Activated naive CD8-positive, alpha-beta T cell treated with anti-CD3 and anti-CD28 coated beads, Interleukin-2, amount 10 ng/mL, durations not matched to agents 7 days and 5 days (primary cell): ENCODE measurements at regions not wholly inside any gene's neighbourhood (a gene's known extent, or its start where the extent isn't known, plus 50 kb on each side); places are given as distances from the start of the nearest gene placed in this dataset.

ENCODE experiments used
- ATAC-seq: fragments of 150-1000 bp; cut with Tn5 transposase; one replicate; pipeline ENCODE4 v1.10.0; 2021; ENCODE audit warnings: low read depth, moderate library complexity
- POLR2A ChIA-PET: fragments of 350-600 bp; sonication (Branson Sonifier 250); formaldehyde crosslinking; loops from one replicate; lab custom pipeline; 2021; ENCODE audit warnings: antibody characterized with exemption; lab: Charles Lee
- DNase-seq: peaks from one replicate; pipeline ENCODE4 v3.0.0; 2021
- H3K27ac Mint-ChIP-seq: one replicate; pipeline ENCODE4 v1.8.0; 2022; ENCODE audit warnings: mild to moderate bottlenecking, mixed read lengths
- H3K27me3 Mint-ChIP-seq: one replicate; pipeline ENCODE4 v1.8.0; 2022; ENCODE audit warnings: mild to moderate bottlenecking, moderate library complexity, mixed read lengths
- H3K36me3 Mint-ChIP-seq: one replicate; pipeline ENCODE4 v1.8.0; 2021; ENCODE audit warnings: mild to moderate bottlenecking, mixed read lengths
- H3K4me1 Mint-ChIP-seq: one replicate; pipeline ENCODE4 v1.8.0; 2021; ENCODE audit warnings: mixed read lengths
- H3K4me3 Mint-ChIP-seq: one replicate; pipeline ENCODE4 v1.8.0; 2022; ENCODE audit warnings: mild to moderate bottlenecking, moderate library complexity, mixed read lengths
- H3K9me3 Mint-ChIP-seq: one replicate; pipeline ENCODE4 v1.8.0; 2021; ENCODE audit warnings: mixed read lengths

DNA sequence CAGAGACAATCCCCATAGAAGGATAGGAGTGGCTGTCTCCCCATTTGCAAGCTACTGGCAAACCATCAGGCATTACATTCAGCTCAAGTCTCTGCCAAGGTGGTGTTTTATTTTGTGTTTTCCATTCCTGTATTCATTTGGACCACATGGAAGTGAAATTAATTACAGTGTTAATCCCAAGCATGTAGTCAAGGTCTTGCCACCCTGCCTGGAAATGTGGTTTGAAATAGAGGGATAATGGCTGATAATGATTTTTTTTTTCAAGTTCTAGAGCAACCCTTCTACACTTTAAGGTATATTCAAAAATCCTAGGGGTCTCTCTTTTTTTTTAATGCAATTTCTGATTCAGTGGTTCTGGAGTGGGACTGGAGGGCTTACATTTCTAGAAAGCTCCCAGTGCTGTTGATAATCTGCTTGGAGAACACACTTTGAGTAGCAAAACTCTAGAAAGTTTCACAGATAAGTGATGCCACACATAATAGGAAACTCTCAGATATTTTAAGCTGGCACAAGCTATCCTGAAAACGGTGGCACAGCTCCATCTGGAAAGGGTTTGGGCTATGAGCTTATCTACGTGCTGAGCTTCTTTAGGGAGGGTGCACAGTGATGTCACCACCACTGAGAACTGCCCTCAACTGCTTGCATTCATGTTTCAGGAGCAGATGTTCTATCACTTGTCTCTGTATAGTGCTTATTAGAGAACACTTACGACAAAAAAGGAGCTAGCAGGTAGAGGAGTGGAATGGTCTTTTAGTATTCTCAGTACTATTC is 140.1 kb upstream of the IL12A start:
- H3K27ac Mint-ChIP-seq = no peak overlapping the region
- H3K27me3 Mint-ChIP-seq = peaks cover 14% of the 10 kb centered on the region
- no peaks in the 10 kb centered on the region for H3K4me1 Mint-ChIP-seq
- no peaks in the 10 kb centered on the region for H3K9me3 Mint-ChIP-seq
- H3K4me3 Mint-ChIP-seq = no peak overlapping the region
- no peak for DNase-seq
- ATAC-seq = no peak
- POLR2A ChIA-PET = no interaction called here
- no peaks in the 10 kb centered on the region for H3K36me3 Mint-ChIP-seq

DNA sequence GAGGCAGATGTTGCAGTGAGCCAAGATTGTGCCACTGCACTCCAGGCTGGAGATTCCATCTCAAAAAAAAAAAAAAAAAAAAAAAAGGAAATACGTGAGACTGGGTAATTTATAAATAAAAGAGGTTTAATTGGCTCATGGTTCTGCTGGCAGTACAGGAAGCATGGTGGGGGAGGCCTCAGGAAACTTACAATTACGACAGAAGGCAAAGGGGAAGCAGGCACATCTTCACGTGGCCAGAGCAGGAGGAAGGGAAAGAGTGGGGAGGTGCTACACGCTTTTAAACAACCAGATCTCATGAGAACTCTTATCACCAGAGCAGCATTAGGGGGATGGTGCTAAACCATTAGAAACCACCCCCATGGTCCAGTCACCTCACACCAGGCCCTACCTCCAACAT is 138.2 kb upstream of the IL12A start:
- ATAC-seq = no peak
- POLR2A ChIA-PET = no interaction called here
- no peaks in the 10 kb centered on the region for H3K9me3 Mint-ChIP-seq
- H3K4me3 Mint-ChIP-seq = no peak overlapping the region
- no peaks in the 10 kb centered on the region for H3K4me1 Mint-ChIP-seq
- peaks cover 11% of the 10 kb centered on the region for H3K27me3 Mint-ChIP-seq
- no peak for DNase-seq
- H3K27ac Mint-ChIP-seq = no peak overlapping the region
- no peaks in the 10 kb centered on the region for H3K36me3 Mint-ChIP-seq

DNA sequence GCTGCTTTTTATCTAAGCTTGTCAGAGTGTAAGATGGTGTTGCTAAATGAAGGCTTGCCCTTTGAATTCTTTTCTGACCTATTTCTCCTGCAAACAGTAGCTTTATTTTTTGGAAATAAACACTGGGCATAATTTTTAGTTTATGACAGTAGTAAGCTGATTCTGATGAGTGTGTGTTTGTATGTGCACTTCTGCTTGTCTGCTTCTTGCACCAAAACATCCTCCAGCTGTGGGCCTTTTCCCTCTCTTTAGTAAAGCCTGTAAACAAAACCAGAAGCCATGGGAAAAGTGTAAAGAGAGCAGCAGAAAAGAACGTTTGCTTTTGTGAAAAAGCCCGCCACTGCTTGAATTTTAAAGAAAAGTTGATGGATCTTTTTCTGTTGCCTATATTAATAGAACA is 136.4 kb upstream of the IL12A start:
- no peak for DNase-seq
- POLR2A ChIA-PET = no interaction called here
- Mint-ChIP-seq H3K27ac (no peak overlapping the region), H3K36me3 (no peaks in the 10 kb centered on the region), H3K4me3 (no peak overlapping the region), H3K9me3 (no peaks in the 10 kb centered on the region), H3K27me3 (peaks cover 26% of the 10 kb centered on the region), H3K4me1 (peaks cover 4% of the 10 kb centered on the region)
- ATAC-seq = no peak

DNA sequence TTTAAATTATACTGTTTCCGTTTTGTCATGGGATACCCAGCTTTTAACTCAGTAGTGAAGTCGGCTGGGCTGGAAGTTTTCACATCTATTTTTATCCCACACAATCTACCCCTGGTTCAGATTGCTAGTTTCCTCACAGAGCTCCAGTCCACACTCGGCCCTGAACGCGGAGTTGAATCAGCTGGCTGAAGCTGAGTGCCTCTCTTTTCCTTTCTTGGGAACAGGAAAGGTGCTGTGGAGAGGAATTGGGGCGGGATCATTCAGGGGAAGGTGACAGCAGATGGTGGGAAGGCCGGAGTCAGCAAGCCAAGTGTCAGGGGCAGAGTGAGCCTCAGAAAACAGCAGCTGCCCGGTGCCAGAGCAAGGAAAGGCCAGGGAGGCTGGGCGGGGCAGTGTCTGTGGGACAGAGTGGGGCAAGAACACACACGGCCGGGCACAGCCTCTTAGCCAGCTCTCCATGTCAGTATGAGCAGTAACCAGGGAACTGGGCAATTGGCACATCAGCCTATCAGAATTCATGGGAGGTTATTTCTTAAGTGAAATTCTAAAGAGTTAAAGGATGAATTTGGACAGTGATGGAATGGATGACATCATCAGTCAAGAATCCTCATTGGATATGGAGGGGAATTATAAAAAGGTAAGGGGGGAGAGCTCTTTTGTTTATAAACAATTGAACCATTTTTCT is 135.7 kb upstream of the IL12A start:
- no peaks in the 10 kb centered on the region for H3K9me3 Mint-ChIP-seq
- H3K27ac Mint-ChIP-seq = no peak overlapping the region
- ATAC-seq (no peak), DNase-seq (no peak)
- peaks cover 25% of the 10 kb centered on the region for H3K27me3 Mint-ChIP-seq
- no peak overlapping the region for H3K4me3 Mint-ChIP-seq
- POLR2A ChIA-PET = no interaction called here
- peaks cover 5% of the 10 kb centered on the region for H3K4me1 Mint-ChIP-seq
- no peaks in the 10 kb centered on the region for H3K36me3 Mint-ChIP-seq

DNA sequence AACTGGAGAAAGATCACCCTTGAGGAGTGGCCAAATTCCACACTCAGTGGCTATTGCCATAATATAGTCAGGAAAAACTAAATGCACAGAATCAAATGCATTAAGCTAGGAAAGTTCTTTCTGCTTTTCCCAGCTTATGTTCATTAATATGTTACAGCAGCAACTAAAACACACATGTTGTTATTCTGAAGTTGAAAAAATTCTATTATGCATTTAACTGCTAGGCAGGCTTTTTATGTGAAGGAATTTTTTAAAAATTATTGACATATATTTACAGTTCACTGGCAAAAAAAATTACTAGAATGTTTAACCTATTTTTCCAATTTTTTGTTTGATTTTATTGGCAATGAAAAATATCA is 135.2 kb upstream of the IL12A start:
- no peaks in the 10 kb centered on the region for H3K36me3 Mint-ChIP-seq
- POLR2A ChIA-PET = no interaction called here
- H3K9me3 Mint-ChIP-seq = no peaks in the 10 kb centered on the region
- peaks cover 5% of the 10 kb centered on the region for H3K4me1 Mint-ChIP-seq
- peaks cover 23% of the 10 kb centered on the region for H3K27me3 Mint-ChIP-seq
- no peak overlapping the region for H3K4me3 Mint-ChIP-seq
- no peak for DNase-seq
- ATAC-seq = no peak
- H3K27ac Mint-ChIP-seq = no peak overlapping the region

DNA sequence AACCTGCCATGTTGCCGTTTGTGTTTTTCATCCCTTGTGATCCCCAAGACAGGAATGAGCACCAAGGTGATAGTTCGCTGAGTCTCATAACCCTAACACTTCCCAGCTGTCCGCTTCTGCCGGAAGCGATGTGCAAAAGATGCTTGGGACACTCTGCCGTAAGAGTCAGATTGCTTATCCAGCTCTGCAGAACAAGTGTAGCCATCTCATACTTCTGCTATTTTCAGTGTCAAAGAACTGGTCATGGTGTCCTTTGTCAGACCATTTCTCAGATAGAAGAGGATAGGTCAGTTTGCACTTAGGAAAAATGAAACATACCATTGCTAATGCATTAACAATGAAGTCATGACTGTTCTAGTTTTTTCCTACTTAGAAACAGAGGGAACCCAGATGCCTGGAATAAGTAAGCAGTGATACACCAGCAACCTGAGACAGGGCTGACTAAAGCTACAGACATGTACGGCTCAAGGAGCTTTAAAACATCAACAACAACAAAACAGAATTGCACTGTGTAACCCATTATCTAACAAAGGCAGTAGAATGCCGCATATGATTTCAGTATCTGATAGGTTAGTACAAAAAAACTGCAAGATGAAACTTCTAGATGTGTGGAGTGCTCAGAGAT is 134.0 kb upstream of the IL12A start:
- DNase-seq = no peak
- H3K27me3 Mint-ChIP-seq = peaks cover 23% of the 10 kb centered on the region

DNA sequence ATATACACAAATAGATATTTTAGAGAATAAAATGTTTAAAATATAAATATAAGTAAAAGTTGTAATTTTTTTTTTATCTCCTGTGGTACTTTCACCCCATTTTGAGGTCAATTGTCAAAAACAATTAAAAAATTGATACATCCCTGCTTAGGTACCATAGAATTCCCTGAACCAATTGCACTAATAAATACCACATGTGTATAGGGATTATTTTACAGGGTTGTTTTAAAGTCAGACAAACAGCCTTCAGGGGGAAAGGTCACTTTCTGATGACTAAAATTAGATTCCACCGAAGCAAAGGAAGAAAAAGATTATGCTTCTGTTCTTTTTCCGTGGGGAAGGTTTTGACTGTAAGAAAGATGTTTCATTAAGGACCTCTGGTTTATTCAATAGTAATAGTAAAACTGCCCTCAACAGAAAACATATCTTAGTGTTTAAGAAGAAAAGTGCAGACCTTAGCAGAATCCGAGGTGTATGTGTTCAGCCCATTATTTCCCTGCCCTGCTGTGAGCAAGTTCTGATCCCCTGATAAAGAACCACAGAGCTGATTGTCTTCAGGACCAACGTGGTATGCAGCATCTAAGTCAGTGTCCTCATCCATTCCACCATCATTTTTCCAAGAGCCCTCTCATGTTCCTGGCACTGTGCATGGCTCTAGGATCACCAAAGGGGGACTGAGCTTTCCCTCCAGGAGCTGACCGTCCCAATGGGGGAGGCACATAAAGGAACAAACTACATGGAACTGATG is 132.9 kb upstream of the IL12A start:
- POLR2A ChIA-PET = no interaction called here
- peaks cover 5% of the 10 kb centered on the region for H3K4me1 Mint-ChIP-seq
- H3K36me3 Mint-ChIP-seq = no peaks in the 10 kb centered on the region
- no peaks in the 10 kb centered on the region for H3K9me3 Mint-ChIP-seq
- H3K4me3 Mint-ChIP-seq = no peak overlapping the region
- DNase-seq (no peak), ATAC-seq (no peak)
- peaks cover 23% of the 10 kb centered on the region for H3K27me3 Mint-ChIP-seq
- H3K27ac Mint-ChIP-seq = no peak overlapping the region

More for the DNA sequence above, 134.0 kb upstream of the IL12A start:
- Mint-ChIP-seq H3K36me3 (no peaks in the 10 kb centered on the region), H3K9me3 (no peaks in the 10 kb centered on the region), H3K4me1 (peaks cover 5% of the 10 kb centered on the region), H3K27ac (no peak overlapping the region), H3K4me3 (no peak overlapping the region)
- POLR2A ChIA-PET = no interaction called here
- no peak for ATAC-seq

DNA sequence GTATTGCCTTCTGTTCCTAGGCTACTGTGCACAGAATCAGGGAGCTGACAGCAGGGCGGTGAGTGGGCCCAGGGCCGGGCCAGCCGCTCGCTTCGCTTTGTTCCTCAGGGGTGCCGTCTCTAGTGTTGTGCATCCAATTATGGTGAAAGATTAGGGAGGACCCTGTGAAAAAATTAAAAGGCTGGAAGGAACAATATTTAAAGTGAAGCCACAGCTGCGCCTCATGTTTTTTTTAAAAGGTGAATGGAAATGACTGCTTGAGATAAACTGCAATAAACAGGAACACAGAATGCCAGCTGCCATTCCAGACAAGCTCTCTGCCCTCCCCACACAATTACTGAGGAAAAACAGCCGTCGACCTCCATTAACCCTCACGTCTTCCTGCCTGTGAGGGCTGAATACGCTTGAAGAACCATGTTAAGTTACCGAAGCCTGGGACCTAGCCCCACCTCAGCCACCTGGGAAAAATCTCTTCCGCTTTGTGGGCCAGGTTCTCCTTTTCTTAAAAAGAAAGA is 132.0 kb upstream of the IL12A start:
- Mint-ChIP-seq H3K4me1 (peaks cover 5% of the 10 kb centered on the region), H3K4me3 (no peak overlapping the region), H3K27ac (no peak overlapping the region), H3K27me3 (peaks cover 27% of the 10 kb centered on the region), H3K36me3 (no peaks in the 10 kb centered on the region), H3K9me3 (no peaks in the 10 kb centered on the region)
- ATAC-seq (no peak), DNase-seq (no peak)
- POLR2A ChIA-PET = no interaction called here

DNA sequence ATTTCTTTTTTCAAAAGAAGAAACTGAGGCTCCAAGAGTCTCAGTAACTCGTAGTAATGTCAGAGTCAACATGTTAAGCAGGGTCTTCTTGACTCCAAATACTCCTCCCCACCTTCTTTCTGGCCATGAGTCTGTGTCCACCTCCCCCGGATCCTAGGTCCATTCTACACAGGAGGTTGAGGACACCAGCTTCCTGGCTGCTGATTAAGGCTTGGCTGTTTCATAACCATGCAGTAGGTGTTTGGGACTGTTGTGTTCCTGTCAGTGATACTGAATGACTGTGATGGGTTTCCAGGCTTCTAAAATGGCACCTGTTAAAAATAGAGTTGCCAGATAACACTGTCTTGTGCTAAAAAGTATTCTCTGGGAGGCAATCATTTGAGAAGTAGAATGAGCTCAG is 130.8 kb upstream of the IL12A start:
- no peak for ATAC-seq
- H3K4me3 Mint-ChIP-seq = no peak overlapping the region
- H3K4me1 Mint-ChIP-seq = peaks cover 5% of the 10 kb centered on the region
- no peaks in the 10 kb centered on the region for H3K9me3 Mint-ChIP-seq
- no peaks in the 10 kb centered on the region for H3K36me3 Mint-ChIP-seq
- POLR2A ChIA-PET = no interaction called here
- no peak for DNase-seq
- peaks cover 30% of the 10 kb centered on the region for H3K27me3 Mint-ChIP-seq
- no peak overlapping the region for H3K27ac Mint-ChIP-seq

DNA sequence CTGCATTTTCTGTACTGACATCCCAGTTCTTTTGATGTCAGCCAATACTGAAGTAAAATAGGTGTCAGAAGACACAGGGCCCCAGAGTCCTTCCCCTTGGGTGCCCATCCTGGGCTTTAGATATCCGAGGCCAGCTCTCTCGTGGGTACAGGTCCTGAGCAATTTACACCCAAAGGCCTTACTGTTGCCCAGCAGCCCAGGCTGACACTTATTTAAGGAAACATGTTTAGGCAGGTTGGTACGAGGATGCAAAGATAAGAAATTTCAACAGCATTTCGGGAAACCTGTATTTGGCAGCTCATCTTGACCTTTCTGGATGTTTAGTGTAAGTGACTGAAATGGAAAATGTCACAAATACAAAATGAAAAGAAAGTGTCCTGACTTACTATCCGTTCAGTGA is 130.0 kb upstream of the IL12A start:
- no peaks in the 10 kb centered on the region for H3K36me3 Mint-ChIP-seq
- POLR2A ChIA-PET = no interaction called here
- no peak for ATAC-seq
- no peak for DNase-seq
- peaks cover 5% of the 10 kb centered on the region for H3K4me1 Mint-ChIP-seq
- H3K9me3 Mint-ChIP-seq = no peaks in the 10 kb centered on the region
- no peak overlapping the region for H3K27ac Mint-ChIP-seq
- peaks cover 30% of the 10 kb centered on the region for H3K27me3 Mint-ChIP-seq
- H3K4me3 Mint-ChIP-seq = no peak overlapping the region

DNA sequence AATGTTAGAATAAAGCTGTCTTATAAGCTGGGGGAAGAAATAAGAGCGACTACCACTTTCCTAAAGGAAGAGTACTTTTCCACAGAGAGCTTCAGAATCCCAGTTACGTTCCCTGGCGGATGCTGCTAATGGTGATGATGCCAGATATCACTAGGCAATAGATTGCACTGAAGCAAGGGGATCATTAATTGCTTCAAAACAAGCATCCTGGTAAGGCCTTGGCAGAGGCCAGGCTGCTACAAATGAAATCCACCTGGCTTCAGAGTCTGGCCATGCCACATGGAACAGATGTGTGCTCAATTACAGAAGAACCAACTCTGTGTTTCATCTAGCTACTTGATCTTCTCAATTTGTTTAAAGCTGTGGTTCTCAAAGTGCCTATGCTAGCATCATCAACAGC is 129.2 kb upstream of the IL12A start:
- H3K27me3 Mint-ChIP-seq = peaks cover 31% of the 10 kb centered on the region
- no peaks in the 10 kb centered on the region for H3K36me3 Mint-ChIP-seq
- ATAC-seq (no peak), DNase-seq (no peak)
- H3K4me3 Mint-ChIP-seq = no peak overlapping the region
- POLR2A ChIA-PET = no interaction called here
- no peaks in the 10 kb centered on the region for H3K9me3 Mint-ChIP-seq
- H3K4me1 Mint-ChIP-seq = peaks cover 5% of the 10 kb centered on the region
- H3K27ac Mint-ChIP-seq = no peak overlapping the region

DNA sequence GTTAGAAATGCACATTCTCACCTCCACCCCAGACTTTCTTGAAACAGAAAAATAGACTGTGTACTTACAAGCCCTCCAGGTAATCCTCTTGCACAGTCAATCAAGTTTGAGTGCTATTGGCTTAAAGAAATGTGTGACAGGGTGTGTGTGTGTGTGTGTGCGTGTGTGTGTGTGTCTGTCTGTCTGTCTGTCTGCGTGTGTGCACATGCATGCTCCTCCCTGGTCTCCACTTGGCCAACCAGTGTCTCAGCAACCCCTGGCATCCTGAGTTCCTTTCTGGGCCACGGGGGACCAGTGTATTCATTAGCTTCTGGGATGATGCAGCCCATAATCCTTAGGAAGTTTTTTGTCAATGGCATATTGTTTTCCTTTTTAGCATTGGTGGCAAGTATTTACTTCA is 128.8 kb upstream of the IL12A start:
- no peaks in the 10 kb centered on the region for H3K36me3 Mint-ChIP-seq
- peaks cover 5% of the 10 kb centered on the region for H3K4me1 Mint-ChIP-seq
- DNase-seq = no peak
- POLR2A ChIA-PET = no interaction called here
- H3K4me3 Mint-ChIP-seq = no peak overlapping the region
- no peak overlapping the region for H3K27ac Mint-ChIP-seq
- no peak for ATAC-seq
- H3K27me3 Mint-ChIP-seq = peaks cover 31% of the 10 kb centered on the region
- H3K9me3 Mint-ChIP-seq = no peaks in the 10 kb centered on the region

DNA sequence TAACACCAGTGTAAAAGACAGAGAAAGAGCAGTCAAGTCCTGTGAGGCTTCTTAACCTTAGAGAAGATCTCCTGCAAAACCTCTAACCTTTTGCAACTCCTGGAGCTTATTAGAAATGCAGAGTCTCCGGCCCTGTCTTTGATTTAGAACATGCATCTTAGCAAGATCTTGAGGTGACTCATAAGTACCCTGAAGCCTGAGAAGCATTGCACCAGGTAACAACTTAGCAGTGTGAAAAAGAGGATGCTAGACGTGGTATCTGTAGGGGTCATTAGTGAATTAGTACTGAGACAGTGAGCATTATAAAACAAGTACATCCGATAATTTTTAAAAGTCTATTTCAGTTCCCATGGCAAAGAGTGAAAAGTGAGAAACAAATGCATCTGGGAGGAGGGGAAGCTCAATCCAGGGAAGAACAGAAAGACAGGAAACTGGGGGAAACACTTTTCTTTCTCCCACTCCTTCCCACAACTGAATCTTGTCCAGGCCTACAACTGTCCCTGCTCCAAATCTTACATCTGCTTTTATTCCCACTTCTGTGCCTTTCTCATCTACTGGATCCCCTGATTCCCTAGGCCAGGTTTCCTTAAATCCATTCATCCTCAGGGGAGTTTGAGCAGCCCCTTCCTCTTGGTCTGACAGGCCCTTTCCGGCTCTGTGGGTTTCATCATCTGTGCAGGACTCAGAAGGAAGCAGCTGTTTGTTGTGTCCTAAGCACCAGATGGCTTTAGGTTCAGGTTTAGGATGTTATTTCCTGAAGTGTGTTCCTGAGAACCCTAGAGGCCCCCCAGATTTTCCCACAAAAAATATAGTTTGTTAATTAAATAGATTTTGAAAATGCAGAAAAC is 128.1 kb upstream of the IL12A start:
- no peaks in the 10 kb centered on the region for H3K36me3 Mint-ChIP-seq
- peaks cover 32% of the 10 kb centered on the region for H3K27me3 Mint-ChIP-seq

More for the DNA sequence above, 128.1 kb upstream of the IL12A start:
- H3K4me3 Mint-ChIP-seq = no peak overlapping the region
- no peak overlapping the region for H3K27ac Mint-ChIP-seq
- DNase-seq = no peak
- ATAC-seq = no peak
- POLR2A ChIA-PET = no interaction called here
- peaks cover 5% of the 10 kb centered on the region for H3K4me1 Mint-ChIP-seq
- no peaks in the 10 kb centered on the region for H3K9me3 Mint-ChIP-seq
